Endothelial cell (in vitro differentiated cells): ENCODE measurements at regions not wholly inside any gene's neighbourhood (a gene's known extent, or its start where the extent isn't known, plus 50 kb on each side); places are given as distances from the start of the nearest gene placed in this dataset.

Experiments used
- DNase-seq: peaks from one replicate; pipeline ENCODE4 v3.0.0; 2021; ENCODE audit warnings: low spot score
- H3K27ac Mint-ChIP-seq: one replicate; pipeline ENCODE4 v1.8.0; 2021; ENCODE audit warnings: mixed read lengths, inconsistent platforms; ENCODE audit not compliant: unreplicated experiment
- H3K27me3 Mint-ChIP-seq: one replicate; pipeline ENCODE4 v1.8.0; 2021; ENCODE audit warnings: mild to moderate bottlenecking, moderate library complexity, mixed read lengths, inconsistent platforms; ENCODE audit not compliant: unreplicated experiment
- H3K36me3 Mint-ChIP-seq: one replicate; pipeline ENCODE4 v1.8.0; 2021; ENCODE audit warnings: mild to moderate bottlenecking, low read depth, mixed read lengths, inconsistent platforms; ENCODE audit not compliant: unreplicated experiment
- H3K4me1 Mint-ChIP-seq: one replicate; pipeline ENCODE4 v1.8.0; 2021; ENCODE audit warnings: mild to moderate bottlenecking, mixed read lengths, inconsistent platforms; ENCODE audit not compliant: unreplicated experiment
- H3K4me3 Mint-ChIP-seq: one replicate; pipeline ENCODE4 v1.8.0; 2021; ENCODE audit warnings: mild to moderate bottlenecking, mixed read lengths, inconsistent platforms; ENCODE audit not compliant: unreplicated experiment
- H3K9me3 Mint-ChIP-seq: one replicate; pipeline ENCODE4 v1.8.0; 2021; ENCODE audit warnings: mixed read lengths, inconsistent platforms; ENCODE audit not compliant: unreplicated experiment
- TF ChIP-seq, protein P1 (sequence below): fragments of 200-600 bp; sonication (generic); IDR thresholded peaks from one replicate; pipeline ENCODE4 v1.5.0; 2021; ENCODE audit warnings: antibody characterized with exemption; ENCODE audit not compliant: unreplicated experiment

DNA sequence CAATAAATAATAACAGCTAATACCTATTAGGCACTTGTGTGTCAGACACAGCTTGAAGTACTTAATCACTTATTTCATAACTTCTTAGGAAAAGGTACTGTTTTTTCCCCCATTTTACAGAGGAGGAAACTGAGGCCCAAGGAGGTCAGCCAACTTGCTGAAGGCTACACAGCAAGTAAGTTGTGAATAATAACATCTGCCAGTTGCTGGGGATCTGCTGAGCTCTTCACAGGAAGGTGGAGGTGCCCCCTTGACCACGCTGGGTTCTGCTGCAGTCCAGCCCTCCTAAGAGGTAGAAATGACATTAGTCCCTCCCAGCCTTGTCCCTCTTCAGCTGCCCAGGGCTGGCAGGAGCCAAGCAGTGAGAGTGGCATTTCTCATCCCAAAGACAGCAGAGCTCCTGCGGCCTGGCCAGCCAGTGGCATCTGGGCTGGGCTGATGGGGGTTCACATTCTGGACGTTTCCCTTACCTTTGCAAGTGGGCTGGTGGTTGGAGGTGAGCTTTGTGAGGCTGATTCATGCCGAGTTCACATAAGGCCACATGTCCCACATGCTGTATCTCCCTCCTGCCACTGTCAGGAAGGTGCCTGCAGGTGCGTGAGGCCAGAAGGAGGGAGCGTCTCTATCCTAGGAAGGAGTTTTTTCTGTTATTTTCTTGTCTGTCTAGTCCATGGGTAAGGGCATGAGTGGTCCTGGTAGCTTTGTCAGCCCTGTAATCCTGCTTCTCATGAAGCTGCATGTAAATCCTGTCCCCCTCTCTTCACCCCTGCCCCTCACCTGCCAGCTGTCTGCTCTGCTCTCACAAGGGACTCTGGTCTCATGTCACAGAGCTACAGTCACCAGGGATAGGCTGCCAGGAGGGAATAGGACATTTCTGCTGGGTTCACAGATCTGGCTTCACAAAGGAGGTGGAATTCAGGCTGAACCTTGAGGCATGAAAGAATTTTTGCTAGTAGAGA lies 171.7 kb downstream of the MACROH2A1 start:
- H3K4me1 Mint-ChIP-seq, result no peaks in the 10 kb centered on the region
- H3K4me3 Mint-ChIP-seq, result no peak overlapping the region
- TF ChIP-seq, protein P1, sequence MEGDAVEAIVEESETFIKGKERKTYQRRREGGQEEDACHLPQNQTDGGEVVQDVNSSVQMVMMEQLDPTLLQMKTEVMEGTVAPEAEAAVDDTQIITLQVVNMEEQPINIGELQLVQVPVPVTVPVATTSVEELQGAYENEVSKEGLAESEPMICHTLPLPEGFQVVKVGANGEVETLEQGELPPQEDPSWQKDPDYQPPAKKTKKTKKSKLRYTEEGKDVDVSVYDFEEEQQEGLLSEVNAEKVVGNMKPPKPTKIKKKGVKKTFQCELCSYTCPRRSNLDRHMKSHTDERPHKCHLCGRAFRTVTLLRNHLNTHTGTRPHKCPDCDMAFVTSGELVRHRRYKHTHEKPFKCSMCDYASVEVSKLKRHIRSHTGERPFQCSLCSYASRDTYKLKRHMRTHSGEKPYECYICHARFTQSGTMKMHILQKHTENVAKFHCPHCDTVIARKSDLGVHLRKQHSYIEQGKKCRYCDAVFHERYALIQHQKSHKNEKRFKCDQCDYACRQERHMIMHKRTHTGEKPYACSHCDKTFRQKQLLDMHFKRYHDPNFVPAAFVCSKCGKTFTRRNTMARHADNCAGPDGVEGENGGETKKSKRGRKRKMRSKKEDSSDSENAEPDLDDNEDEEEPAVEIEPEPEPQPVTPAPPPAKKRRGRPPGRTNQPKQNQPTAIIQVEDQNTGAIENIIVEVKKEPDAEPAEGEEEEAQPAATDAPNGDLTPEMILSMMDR, result no peak
- DNase-seq, result no peak
- H3K27me3 Mint-ChIP-seq, result peaks cover 8% of the 10 kb centered on the region
- no peaks in the 10 kb centered on the region for H3K9me3 Mint-ChIP-seq
- H3K36me3 Mint-ChIP-seq, result peaks cover 3% of the 10 kb centered on the region
- H3K27ac Mint-ChIP-seq, result no peak overlapping the region

DNA sequence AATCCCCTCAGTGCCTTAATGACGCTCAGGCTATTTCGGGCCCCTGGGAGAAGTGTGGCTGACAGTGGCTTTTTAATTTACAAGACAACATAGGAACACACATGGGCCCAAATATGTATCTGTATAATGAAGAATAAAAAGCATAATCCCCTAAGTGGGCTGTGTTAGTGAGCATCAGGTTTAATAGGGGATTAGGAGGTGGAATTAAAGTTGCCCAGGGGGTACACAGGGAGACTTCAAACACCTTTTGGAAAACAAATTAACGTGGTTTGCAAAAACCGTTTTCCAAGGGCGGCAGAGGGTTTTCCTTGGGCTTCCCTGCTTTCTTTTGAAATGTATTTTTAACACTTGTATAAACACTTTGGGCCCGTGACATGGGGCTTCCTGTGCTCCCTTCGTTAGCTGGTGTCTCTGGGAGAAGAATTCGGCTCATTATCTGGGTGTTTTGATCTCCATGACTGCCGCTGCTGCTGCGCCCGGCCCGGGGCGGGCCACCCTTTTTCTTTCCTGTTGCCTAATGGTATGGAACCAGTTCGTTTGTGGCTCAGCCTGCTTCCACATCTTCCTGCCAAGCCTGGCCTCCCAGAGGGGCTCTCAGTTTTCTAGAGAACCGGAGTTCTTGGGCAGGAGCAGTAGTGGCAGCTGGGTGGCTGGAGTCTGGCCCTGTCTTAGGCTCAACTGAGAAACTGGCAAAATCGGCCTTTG lies 173.0 kb downstream of the MACROH2A1 start:
- Mint-ChIP-seq H3K36me3 (peaks cover 3% of the 10 kb centered on the region), H3K27me3 (peaks cover 6% of the 10 kb centered on the region), H3K9me3 (no peaks in the 10 kb centered on the region), H3K4me3 (no peak overlapping the region), H3K27ac (no peak overlapping the region), H3K4me1 (no peaks in the 10 kb centered on the region)
- TF ChIP-seq, protein P1, result no peak
- no peak for DNase-seq

DNA sequence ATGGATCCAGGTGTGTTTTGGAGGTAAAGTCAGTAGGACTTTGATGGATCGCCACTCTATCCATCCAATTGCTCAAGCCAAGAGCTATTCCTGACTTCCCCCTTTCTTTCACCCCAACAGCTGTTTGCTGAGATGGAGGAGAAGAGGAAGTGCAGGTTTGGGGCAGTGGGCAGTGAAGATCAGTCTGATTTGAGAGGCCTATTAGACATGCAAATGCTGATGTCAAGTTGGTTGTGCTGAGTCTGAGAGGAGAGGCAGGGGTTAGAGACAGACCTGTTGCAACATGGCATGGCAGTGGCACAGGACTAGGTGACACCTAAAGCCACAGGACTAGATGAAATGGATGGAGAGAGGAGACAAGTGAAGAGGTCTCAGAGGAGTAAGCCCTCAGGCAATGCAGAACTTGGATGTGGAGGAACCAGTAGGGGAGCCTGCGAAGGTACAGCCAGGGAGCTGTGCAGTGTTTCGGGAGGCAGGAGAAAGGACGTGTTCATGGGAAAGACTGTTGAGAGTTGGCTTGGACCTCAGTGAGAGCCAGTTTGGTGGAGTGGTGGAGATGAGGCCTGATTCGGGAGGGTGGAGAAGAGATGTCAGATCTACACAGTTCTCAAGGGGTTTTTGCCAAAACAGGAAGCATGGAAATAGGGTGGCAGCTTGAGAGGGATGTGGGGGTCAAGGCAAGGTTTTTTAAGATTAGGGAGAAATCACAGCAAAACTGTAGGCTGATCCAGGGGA lies 175.0 kb downstream of the MACROH2A1 start:
- H3K9me3 Mint-ChIP-seq, result no peaks in the 10 kb centered on the region
- peaks cover 3% of the 10 kb centered on the region for H3K36me3 Mint-ChIP-seq
- no peaks in the 10 kb centered on the region for H3K4me1 Mint-ChIP-seq
- H3K27ac Mint-ChIP-seq, result no peak overlapping the region
- H3K27me3 Mint-ChIP-seq, result peaks cover 5% of the 10 kb centered on the region
- TF ChIP-seq, protein P1, result no peak
- DNase-seq, result no peak
- no peak overlapping the region for H3K4me3 Mint-ChIP-seq

DNA sequence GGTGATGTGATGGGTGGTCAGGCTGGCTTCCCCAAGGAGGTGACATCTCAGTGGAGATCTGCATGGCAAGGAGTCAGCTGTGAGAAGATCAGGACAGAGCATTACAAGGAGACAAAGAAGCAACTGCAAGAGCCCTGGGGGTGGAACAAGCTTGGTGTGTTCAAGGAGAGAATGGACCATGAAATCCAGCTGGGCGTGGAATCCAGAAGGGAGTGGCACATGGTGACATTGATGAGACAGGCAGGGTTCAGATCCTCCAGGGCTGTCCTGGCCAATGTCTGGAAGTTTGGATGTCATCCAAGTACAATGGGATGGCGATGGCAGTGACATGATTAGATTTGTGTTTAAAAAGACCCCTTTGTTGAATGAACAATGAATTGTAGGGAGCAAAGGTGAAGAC lies 175.6 kb downstream of the MACROH2A1 start:
- H3K36me3 Mint-ChIP-seq, result peaks cover 3% of the 10 kb centered on the region
- H3K4me1 Mint-ChIP-seq, result no peaks in the 10 kb centered on the region
- no peaks in the 10 kb centered on the region for H3K9me3 Mint-ChIP-seq
- H3K27me3 Mint-ChIP-seq, result peaks cover 5% of the 10 kb centered on the region
- DNase-seq, result no peak
- H3K4me3 Mint-ChIP-seq, result no peak overlapping the region
- TF ChIP-seq, protein P1, result no peak
- no peak overlapping the region for H3K27ac Mint-ChIP-seq
